GM10248 (cell line): ENCODE measurements at regions not wholly inside any gene's neighbourhood (a gene's known extent, or its start where the extent isn't known, plus 50 kb on each side); places are given as distances from the start of the nearest gene placed in this dataset.

Source experiments
- CTCF ChIA-PET: fragments of 300-600 bp; sonication (Branson Sonifier 250); formaldehyde crosslinking; extraction: SDS; loops from one replicate; lab custom pipeline; 2021; ENCODE audit warnings: antibody characterized with exemption; lab: Yijun Ruan, JAX
- POLR2A ChIA-PET: fragments of 350-650 bp; sonication (Branson Sonifier 250); formaldehyde crosslinking; extraction: SDS; loops from one replicate; lab custom pipeline; 2020; ENCODE audit warnings: antibody characterized with exemption; lab: Yijun Ruan, JAX
- DNase-seq: peaks from one replicate; pipeline ENCODE4 v3.0.0; 2012; ENCODE audit errors: extremely low spot score
- CTCF ChIP-seq: IDR thresholded peaks from 2 replicates; pipeline ENCODE4 v1.5.1; 2012; ENCODE audit warnings: mild to moderate bottlenecking, low read depth; ENCODE audit errors: extremely low read depth, missing control alignments, control extremely low read depth

DNA sequence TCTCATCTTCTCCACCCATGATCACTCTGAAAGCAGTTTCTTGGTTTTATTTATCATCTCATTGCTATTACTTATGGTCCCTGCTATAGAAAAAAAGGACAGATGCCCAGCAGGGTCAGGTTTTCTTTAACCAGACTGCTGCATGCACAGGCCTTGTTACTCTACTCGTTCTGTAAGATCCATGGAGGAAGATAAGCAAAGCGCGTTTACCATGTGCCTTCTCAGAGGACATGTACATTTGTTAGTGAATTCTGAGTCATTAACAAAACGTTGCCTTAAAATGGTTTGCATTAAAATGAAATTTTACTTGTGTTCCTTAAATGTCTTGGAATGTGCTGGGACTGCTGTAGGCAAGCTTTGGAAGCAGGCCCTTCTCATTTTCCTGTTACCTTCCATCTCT is 657.3 kb upstream of the KCNMB2 start:
- POLR2A ChIA-PET: no interaction called here
- no peak for DNase-seq
- CTCF ChIA-PET: no interaction called here
- no peak for TF ChIP-seq CTCF

GRCh38 chr3:177881351-177881750 is 654.9 kb upstream of the KCNMB2 start:
- TF ChIP-seq CTCF: no peak
- DNase-seq: no peak
- ChIA-PET CTCF (interaction anchor here (1.3 kb wide), 1 partner anchor 18 kb away, joined by 3 read pairs; no protein-coding TSS in a partner anchor), POLR2A (no interaction called here)

DNA sequence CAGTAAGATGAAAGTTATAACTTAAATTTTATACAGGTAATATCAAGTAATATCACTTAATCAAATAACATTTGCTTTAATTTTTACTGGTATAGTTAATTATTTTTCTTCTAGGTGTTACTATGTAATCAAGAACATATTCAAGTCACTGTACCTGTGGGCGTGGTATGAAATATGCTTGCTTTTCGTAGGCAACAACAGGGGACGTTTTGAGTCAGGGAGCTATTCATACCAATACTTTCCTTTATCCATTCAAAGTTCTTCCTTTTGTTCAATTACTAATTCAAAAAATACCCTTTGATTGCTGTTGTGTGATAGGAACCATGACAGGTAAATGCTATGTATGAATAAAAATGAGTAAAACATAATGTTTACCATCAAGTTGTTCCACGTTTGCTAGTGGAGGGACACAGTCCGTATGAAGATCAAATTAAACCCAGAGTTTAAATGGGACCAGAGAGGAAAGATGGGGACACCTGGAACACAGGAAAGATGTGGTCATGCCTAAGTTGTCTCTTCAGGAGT is 654.0 kb upstream of the KCNMB2 start:
- no peak for DNase-seq
- POLR2A ChIA-PET: no interaction called here
- CTCF ChIA-PET: interaction anchor here (1.3 kb wide), 1 partner anchor 19 kb away, joined by 3 read pairs; no protein-coding TSS in a partner anchor
- no peak for TF ChIP-seq CTCF

GRCh38 chr3:177883091-177883490 is 653.1 kb upstream of the KCNMB2 start:
- no peak for TF ChIP-seq CTCF
- CTCF ChIA-PET: interaction anchor here (1.5 to 1.6 kb wide), 2 partner anchors 11 to 13 kb away, joined by 4 read pairs; no protein-coding TSS in a partner anchor
- POLR2A ChIA-PET: no interaction called here
- no peak for DNase-seq

- CTCF ChIA-PET: interaction anchor here (1.5 to 1.6 kb wide), 2 partner anchors 12 kb away, joined by 4 read pairs; no protein-coding TSS in a partner anchor
- POLR2A ChIA-PET: no interaction called here
- peak; percentile 17 for DNase-seq
- no peak for TF ChIP-seq CTCF
These were observed 652.3 kb upstream of the KCNMB2 start for GRCh38 chr3:177883957-177884356.

GRCh38 chr3:177885063-177885462 is 651.2 kb upstream of the KCNMB2 start:
- no peak for DNase-seq
- no peak for TF ChIP-seq CTCF
- CTCF ChIA-PET: interaction anchor here (2.1 kb wide), 1 partner anchor 10 kb away, joined by 4 read pairs; no protein-coding TSS in a partner anchor
- POLR2A ChIA-PET: no interaction called here
